Fibroblast of the aortic adventitia (primary cell): ENCODE measurements at regions not wholly inside any gene's neighbourhood (a gene's known extent, or its start where the extent isn't known, plus 50 kb on each side); places are given as distances from the start of the nearest gene placed in this dataset.

ENCODE experiments used
- DNase-seq: peaks from one replicate; pipeline ENCODE4 v3.0.0-alpha.2; 2010; ENCODE audit warnings: low read depth
- H3K4me3 ChIP-seq: 2 replicates; pipeline ENCODE4 v1.5.1; 2011; ENCODE audit warnings: low read depth, mild to moderate bottlenecking, control low read depth, low read length, moderate library complexity
- TF ChIP-seq, protein P1 (sequence below): IDR thresholded peaks from 2 replicates; pipeline ENCODE4 v1.5.1; 2011; ENCODE audit warnings: mild to moderate bottlenecking, low read length, control low read depth, inconsistent platforms; ENCODE audit not compliant: insufficient read depth

- no peak for DNase-seq
- TF ChIP-seq, protein P1, sequence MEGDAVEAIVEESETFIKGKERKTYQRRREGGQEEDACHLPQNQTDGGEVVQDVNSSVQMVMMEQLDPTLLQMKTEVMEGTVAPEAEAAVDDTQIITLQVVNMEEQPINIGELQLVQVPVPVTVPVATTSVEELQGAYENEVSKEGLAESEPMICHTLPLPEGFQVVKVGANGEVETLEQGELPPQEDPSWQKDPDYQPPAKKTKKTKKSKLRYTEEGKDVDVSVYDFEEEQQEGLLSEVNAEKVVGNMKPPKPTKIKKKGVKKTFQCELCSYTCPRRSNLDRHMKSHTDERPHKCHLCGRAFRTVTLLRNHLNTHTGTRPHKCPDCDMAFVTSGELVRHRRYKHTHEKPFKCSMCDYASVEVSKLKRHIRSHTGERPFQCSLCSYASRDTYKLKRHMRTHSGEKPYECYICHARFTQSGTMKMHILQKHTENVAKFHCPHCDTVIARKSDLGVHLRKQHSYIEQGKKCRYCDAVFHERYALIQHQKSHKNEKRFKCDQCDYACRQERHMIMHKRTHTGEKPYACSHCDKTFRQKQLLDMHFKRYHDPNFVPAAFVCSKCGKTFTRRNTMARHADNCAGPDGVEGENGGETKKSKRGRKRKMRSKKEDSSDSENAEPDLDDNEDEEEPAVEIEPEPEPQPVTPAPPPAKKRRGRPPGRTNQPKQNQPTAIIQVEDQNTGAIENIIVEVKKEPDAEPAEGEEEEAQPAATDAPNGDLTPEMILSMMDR = no peak
- H3K4me3 ChIP-seq = no peak overlapping the region
These were observed 327.3 kb upstream of the NR2F2 start for GRCh38 chr15:96002890-96003859.

DNA sequence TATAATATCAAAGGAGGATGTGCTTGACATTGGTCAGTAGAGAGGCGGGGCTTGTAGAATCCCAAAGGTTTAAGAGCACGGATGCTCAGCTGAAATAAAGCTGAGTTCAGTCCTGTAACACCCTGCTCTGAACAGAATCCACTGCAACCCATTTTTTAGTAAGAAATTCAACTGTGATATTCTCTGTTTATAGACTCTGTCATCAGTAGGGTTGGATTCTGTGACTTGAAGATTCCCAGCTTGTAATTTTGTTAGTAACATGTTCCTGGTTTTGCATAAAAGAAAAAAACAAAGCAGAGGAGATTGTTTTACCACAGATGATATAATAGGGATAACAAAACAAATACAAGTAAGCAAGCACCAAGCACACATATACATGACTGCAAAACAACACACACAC lies 324.6 kb upstream of the NR2F2 start:
- TF ChIP-seq, protein P1 = no peak
- DNase-seq = no peak

GRCh38 chr15:96011136-96011535 lies 319.4 kb upstream of the NR2F2 start:
- no peak for DNase-seq
- no peak overlapping the region for H3K4me3 ChIP-seq
- TF ChIP-seq, protein P1 = no peak

More for the DNA sequence above, 324.6 kb upstream of the NR2F2 start:
- no peak overlapping the region for H3K4me3 ChIP-seq

DNA sequence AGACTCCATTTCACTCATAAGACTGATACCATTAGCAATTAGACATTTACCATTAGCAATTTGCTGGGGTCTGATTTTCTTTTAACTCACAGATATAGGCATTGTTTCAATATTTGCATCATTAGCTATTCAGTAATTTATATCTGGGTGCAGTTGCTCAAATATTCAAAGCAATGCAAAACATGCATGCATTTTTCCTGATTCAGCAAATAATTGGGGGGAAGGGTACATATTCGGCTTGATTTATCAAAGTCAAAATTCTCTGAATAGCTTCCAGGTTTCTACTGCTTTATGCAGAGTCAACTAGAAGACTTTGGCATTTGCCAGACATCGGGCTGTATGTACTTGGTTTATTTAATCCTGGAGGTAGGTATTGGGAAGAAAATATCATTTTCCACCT lies 315.6 kb upstream of the NR2F2 start:
- DNase-seq = no peak
- TF ChIP-seq, protein P1 = no peak
- no peak overlapping the region for H3K4me3 ChIP-seq

- no peak overlapping the region for H3K4me3 ChIP-seq
- DNase-seq = no peak
- TF ChIP-seq, protein P1 = no peak
These were observed 311.4 kb upstream of the NR2F2 start for GRCh38 chr15:96019114-96019513.

GRCh38 chr15:96020133-96020532 lies 310.4 kb upstream of the NR2F2 start:
- TF ChIP-seq, protein P1 = no peak
- H3K4me3 ChIP-seq = no peak overlapping the region
- no peak for DNase-seq

DNA sequence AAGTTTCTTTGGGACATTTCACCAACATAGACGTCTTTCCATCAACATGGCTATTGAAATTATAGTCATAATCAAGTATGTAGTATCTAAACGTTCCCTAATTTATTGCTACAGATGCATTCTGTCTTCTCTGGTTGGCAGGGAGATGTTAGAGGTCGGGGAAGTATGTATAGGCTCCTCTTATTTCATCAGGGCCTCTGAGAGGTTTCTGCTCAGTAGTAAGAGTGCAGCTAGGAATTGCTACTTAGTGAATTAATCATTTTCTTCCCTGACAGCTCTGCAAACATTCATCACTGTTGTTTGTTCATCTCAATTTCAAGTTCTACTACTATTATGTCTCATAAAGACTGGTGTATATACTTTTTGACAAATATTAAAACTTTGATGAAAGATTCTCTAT lies 309.7 kb upstream of the NR2F2 start:
- no peak for DNase-seq
- TF ChIP-seq, protein P1 = no peak
- H3K4me3 ChIP-seq = no peak overlapping the region
